Endothelial cell of umbilical vein (primary cell): ENCODE measurements at regions not wholly inside any gene's neighbourhood (a gene's known extent, or its start where the extent isn't known, plus 50 kb on each side); places are given as distances from the start of the nearest gene placed in this dataset.

ENCODE experiments used
- CTCF ChIP-seq, 2 donors: IDR thresholded peaks; 1 replicate in 1 of 2; 2 replicates in 1 of 2; pipeline ENCODE4 v1.5.1; 2011; ENCODE audit warnings: low read length in 2 of 2, mild to moderate bottlenecking in 2 of 2, moderate library complexity in 2 of 2, control low read depth in 1 of 2, inconsistent platforms in 1 of 2, low read depth in 1 of 2; ENCODE audit not compliant: insufficient read depth in 1 of 2; ENCODE audit errors: extremely low read depth in 1 of 2
- JUN ChIP-seq: IDR thresholded peaks from 2 replicates; pipeline ENCODE4 v1.6.1; 2011; ENCODE audit warnings: borderline replicate concordance, low read depth; ENCODE audit not compliant: insufficient read length, insufficient read depth
- POLR2A ChIP-seq: IDR thresholded peaks from 2 replicates; pipeline ENCODE4 v1.6.1; 2012; ENCODE audit warnings: low read depth, mild to moderate bottlenecking, control low read depth, low read length
- POLR2AphosphoS5 ChIP-seq: IDR thresholded peaks from 2 replicates; pipeline ENCODE4 v1.6.1; 2012; ENCODE audit warnings: low read depth, mild to moderate bottlenecking, control low read depth, low read length, moderate library complexity; ENCODE audit not compliant: insufficient read depth

DNA sequence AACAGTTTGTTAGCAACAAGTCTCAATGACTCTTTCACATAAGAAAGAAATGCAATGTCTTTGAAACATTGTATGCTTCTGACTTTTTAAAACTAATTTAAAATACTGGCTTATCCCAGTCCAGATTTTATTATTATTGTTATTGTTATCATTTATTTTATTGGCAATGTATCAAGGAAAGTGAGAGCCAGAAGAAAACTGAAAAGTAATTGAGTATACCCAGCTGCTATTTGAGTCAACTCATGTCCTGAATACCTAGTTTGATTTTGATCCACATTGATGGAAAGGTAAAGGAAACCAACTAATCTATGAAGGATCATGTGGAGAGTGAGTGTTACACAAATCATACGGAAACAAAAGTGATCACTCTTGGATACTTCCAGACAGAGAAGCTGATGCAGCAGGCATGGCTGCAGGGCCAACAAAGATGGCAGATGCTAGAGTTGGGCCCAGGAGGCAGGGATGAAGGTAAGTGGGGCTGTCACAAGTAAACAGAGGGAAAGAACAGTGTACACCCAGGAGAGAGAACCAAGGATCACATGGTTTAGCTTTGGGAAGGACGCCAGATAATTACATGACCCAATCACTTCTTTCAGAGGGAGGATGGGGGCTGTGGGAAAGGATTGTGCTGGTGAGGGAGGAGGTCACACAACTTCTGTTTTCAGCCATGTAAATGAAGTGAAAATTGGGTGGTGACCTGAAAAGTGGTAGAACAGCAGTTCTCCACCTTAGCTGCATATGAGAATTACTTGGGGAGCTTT, 179.2 kb upstream of the NAMPT start:
- TF ChIP-seq CTCF (IDR thresholded peaks at IDR 0.05; ENCODE audit: extremely low read depth in 1 of 2, insufficient read depth in 1 of 2, low read depth in 1 of 2, low read length in 2 of 2) (no peak), JUN (no peak), POLR2A (no peak), POLR2AphosphoS5 (no peak)
